WTC11 (cell line): ENCODE measurements at regions not wholly inside any gene's neighbourhood (a gene's known extent, or its start where the extent isn't known, plus 50 kb on each side); places are given as distances from the start of the nearest gene placed in this dataset.

Experiments
- ATAC-seq: fragments of 200-7000 bp; cut with Tn5 transposase; 2 replicates; pipeline ENCODE4 v1.10.0; 2021; ENCODE audit warnings: mild to moderate bottlenecking, moderate library complexity
- CTCF ChIA-PET: fragments of 300-600 bp; sonication (Branson Sonifier 250); formaldehyde crosslinking; loops from one replicate; lab custom pipeline; 2021; ENCODE audit warnings: antibody characterized with exemption; lab: Charles Lee
- POLR2A ChIA-PET: fragments of 350-600 bp; sonication (Branson Sonifier 250); formaldehyde crosslinking; loops from one replicate; lab custom pipeline; 2021; ENCODE audit warnings: antibody characterized with exemption; lab: Charles Lee
- DNase-seq: peaks from one replicate; pipeline ENCODE4 v3.0.0; 2021; ENCODE audit warnings: low spot score
- H3K27ac Mint-ChIP-seq: 2 replicates; pipeline ENCODE4 v1.8.0; 2021; ENCODE audit warnings: mixed read lengths
- H3K27me3 Mint-ChIP-seq: 2 replicates; pipeline ENCODE4 v1.8.0; 2021; ENCODE audit warnings: low read depth, mild to moderate bottlenecking, moderate library complexity, mixed read lengths
- H3K36me3 Mint-ChIP-seq: 2 replicates; pipeline ENCODE4 v1.8.0; 2021; ENCODE audit warnings: mixed read lengths
- H3K4me1 Mint-ChIP-seq: 2 replicates; pipeline ENCODE4 v1.8.0; 2022; ENCODE audit warnings: mixed read lengths
- H3K4me3 Mint-ChIP-seq: 2 replicates; pipeline ENCODE4 v1.8.0; 2021; ENCODE audit warnings: mild to moderate bottlenecking, moderate library complexity, mixed read lengths
- H3K9me3 Mint-ChIP-seq: 2 replicates; pipeline ENCODE4 v1.8.0; 2021; ENCODE audit warnings: mixed read lengths
- CBFB ChIP-seq: sonication (generic); formaldehyde crosslinking; IDR thresholded peaks from 2 replicates; pipeline ENCODE4 v1.8.1; 2022; ENCODE audit warnings: mild to moderate bottlenecking, low read depth, missing genetic modification reagents
- CREM ChIP-seq: sonication (generic); formaldehyde crosslinking; IDR thresholded peaks from 2 replicates; pipeline ENCODE4 v1.8.1; 2022; ENCODE audit warnings: mild to moderate bottlenecking, missing genetic modification reagents, moderate library complexity
- E2F1 ChIP-seq: sonication (generic); formaldehyde crosslinking; IDR thresholded peaks from 2 replicates; pipeline ENCODE4 v1.8.0; 2022; ENCODE audit warnings: mild to moderate bottlenecking, missing genetic modification reagents
- FOXK1 ChIP-seq: sonication (generic); formaldehyde crosslinking; IDR thresholded peaks from 2 replicates; pipeline ENCODE4 v1.8.0; 2022; ENCODE audit warnings: mild to moderate bottlenecking, moderate library complexity, missing genetic modification reagents
- GABPB1 ChIP-seq: sonication (generic); formaldehyde crosslinking; IDR thresholded peaks from 2 replicates; pipeline ENCODE4 v1.8.1; 2023; ENCODE audit warnings: mild to moderate bottlenecking, missing genetic modification reagents
- GRHL2 ChIP-seq: fragments of 250-450 bp; sonication (Bioruptor Pico); IDR thresholded peaks from 2 replicates; pipeline ENCODE4 v1.8.0; 2022; ENCODE audit warnings: mild to moderate bottlenecking, moderate library complexity; ENCODE audit not compliant: insufficient replicate concordance, severe bottlenecking
- HMGA2 ChIP-seq: fragments of 250-450 bp; sonication (Bioruptor Pico); IDR thresholded peaks from 2 replicates; pipeline ENCODE4 v1.4.0; 2021; ENCODE audit warnings: mild to moderate bottlenecking, moderate library complexity
- JUN ChIP-seq: sonication (generic); formaldehyde crosslinking; IDR thresholded peaks from 2 replicates; pipeline ENCODE4 v1.8.0; 2023; ENCODE audit warnings: mild to moderate bottlenecking, missing genetic modification reagents
- MXD4 ChIP-seq: fragments of 250-450 bp; sonication (Bioruptor Pico); IDR thresholded peaks from 2 replicates; pipeline ENCODE4 v1.8.0; 2021; ENCODE audit warnings: mild to moderate bottlenecking, moderate library complexity, borderline replicate concordance
- NFE2L1 ChIP-seq: sonication (generic); formaldehyde crosslinking; IDR thresholded peaks from 2 replicates; pipeline ENCODE4 v1.8.1; 2023; ENCODE audit warnings: missing genetic modification reagents
- NFYB ChIP-seq: sonication (generic); formaldehyde crosslinking; conservative IDR thresholded peaks from 2 replicates; pipeline ENCODE4 v1.8.0; 2022; ENCODE audit warnings: low read depth, missing genetic modification reagents
- NR1H2 ChIP-seq: sonication (generic); formaldehyde crosslinking; IDR thresholded peaks from 2 replicates; pipeline ENCODE4 v1.9.0; 2021; ENCODE audit warnings: mild to moderate bottlenecking, moderate library complexity, missing genetic modification reagents
- RORB ChIP-seq: fragments of 250-450 bp; sonication (Bioruptor Pico); IDR thresholded peaks from 2 replicates; pipeline ENCODE4 v1.9.0; 2021; ENCODE audit warnings: mild to moderate bottlenecking
- SP1 ChIP-seq: sonication (generic); formaldehyde crosslinking; conservative IDR thresholded peaks from 2 replicates; pipeline ENCODE4 v1.8.1; 2022; ENCODE audit warnings: missing genetic modification reagents
- TP53 ChIP-seq: sonication (generic); formaldehyde crosslinking; IDR thresholded peaks from 2 replicates; pipeline ENCODE4 v1.8.1; 2023; ENCODE audit warnings: mild to moderate bottlenecking, missing genetic modification reagents
- ZMAT4 ChIP-seq: fragments of 250-450 bp; sonication (Bioruptor Pico); IDR thresholded peaks from 2 replicates; pipeline ENCODE4 v1.9.0; 2021; ENCODE audit warnings: mild to moderate bottlenecking
- ZNF121 ChIP-seq: sonication (generic); formaldehyde crosslinking; IDR thresholded peaks from 2 replicates; pipeline ENCODE4 v1.8.0; 2023; ENCODE audit warnings: missing genetic modification reagents
- ZNF138 ChIP-seq: sonication (generic); formaldehyde crosslinking; conservative IDR thresholded peaks from 2 replicates; pipeline ENCODE4 v1.8.1; 2022; ENCODE audit warnings: mild to moderate bottlenecking, moderate library complexity, missing genetic modification reagents
- ZNF423 ChIP-seq: fragments of 250-450 bp; sonication (Bioruptor Pico); IDR thresholded peaks from 2 replicates; pipeline ENCODE4 v2.1.2; 2022; ENCODE audit warnings: mild to moderate bottlenecking, moderate library complexity
- ZNF671 ChIP-seq: fragments of 250-450 bp; sonication (Bioruptor Pico); IDR thresholded peaks from 2 replicates; pipeline ENCODE4 v1.8.0; 2021; ENCODE audit warnings: mild to moderate bottlenecking
- TF ChIP-seq, protein P1 (sequence below): sonication (generic); formaldehyde crosslinking; IDR thresholded peaks from 2 replicates; pipeline ENCODE4 v1.8.1; 2023; ENCODE audit warnings: mild to moderate bottlenecking, missing genetic modification reagents, moderate library complexity
- TF ChIP-seq, protein P2 (sequence below): sonication (generic); formaldehyde crosslinking; IDR thresholded peaks from 2 replicates; pipeline ENCODE4 v1.8.1; 2023; ENCODE audit warnings: mild to moderate bottlenecking, missing genetic modification reagents
- TF ChIP-seq, protein P3 (sequence below): sonication (generic); formaldehyde crosslinking; IDR thresholded peaks from 2 replicates; pipeline ENCODE4 v1.8.0; 2023; ENCODE audit warnings: missing genetic modification reagents
- TF ChIP-seq, protein P4 (sequence below): sonication (generic); formaldehyde crosslinking; conservative IDR thresholded peaks from 2 replicates; pipeline ENCODE4 v1.8.1; 2023; ENCODE audit warnings: mild to moderate bottlenecking, low read depth, missing genetic modification reagents, moderate library complexity
- TF ChIP-seq, protein P5 (sequence below): sonication (generic); formaldehyde crosslinking; IDR thresholded peaks from 2 replicates; pipeline ENCODE4 v1.8.0; 2022; ENCODE audit warnings: mild to moderate bottlenecking, missing genetic modification reagents

- CTCF ChIA-PET: interaction anchor here (1.4 kb wide), 1 partner anchor 8 kb away, joined by 3 read pairs; no protein-coding TSS in a partner anchor
- H3K36me3 Mint-ChIP-seq: peaks cover 11% of the 10 kb centered on the region
- no peak for TF ChIP-seq GABPB1 (CRISPR knock-in tag)
- ATAC-seq (no peak), DNase-seq (no peak)
- POLR2A ChIA-PET: no interaction called here
- peaks cover 12% of the 10 kb centered on the region; the same call in 1 of the 2 replicates for H3K4me1 Mint-ChIP-seq
- peaks cover 12% of the 10 kb centered on the region for H3K9me3 Mint-ChIP-seq
- H3K27me3 Mint-ChIP-seq: no peaks in the 10 kb centered on the region; the same call in 1 of the 2 replicates
- H3K27ac Mint-ChIP-seq: no peak overlapping the region; the same call in 1 of the 2 replicates
- H3K4me3 Mint-ChIP-seq: no peak overlapping the region
These were observed 99.0 kb upstream of the TRPC4 start for GRCh38 chr13:37968555-37968954.

- no peaks in the 10 kb centered on the region for H3K27me3 Mint-ChIP-seq
- peaks cover 3% of the 10 kb centered on the region; the same call in 1 of the 2 replicates for H3K4me1 Mint-ChIP-seq
- POLR2A ChIA-PET: no interaction called here
- DNase-seq: no peak
- CTCF ChIA-PET: no interaction called here
- peaks cover 11% of the 10 kb centered on the region for H3K36me3 Mint-ChIP-seq
- ATAC-seq: no peak
- no peak overlapping the region for H3K4me3 Mint-ChIP-seq
- H3K27ac Mint-ChIP-seq: no peak overlapping the region
- TF ChIP-seq, protein P1, sequence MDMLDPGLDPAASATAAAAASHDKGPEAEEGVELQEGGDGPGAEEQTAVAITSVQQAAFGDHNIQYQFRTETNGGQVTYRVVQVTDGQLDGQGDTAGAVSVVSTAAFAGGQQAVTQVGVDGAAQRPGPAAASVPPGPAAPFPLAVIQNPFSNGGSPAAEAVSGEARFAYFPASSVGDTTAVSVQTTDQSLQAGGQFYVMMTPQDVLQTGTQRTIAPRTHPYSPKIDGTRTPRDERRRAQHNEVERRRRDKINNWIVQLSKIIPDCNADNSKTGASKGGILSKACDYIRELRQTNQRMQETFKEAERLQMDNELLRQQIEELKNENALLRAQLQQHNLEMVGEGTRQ (CRISPR knock-in tag): no peak
- TF ChIP-seq MXD4 (CRISPR knock-in tag) (no peak), E2F1 (CRISPR knock-in tag) (no peak), ZNF138 (no peak), RORB (no peak), CBFB (CRISPR knock-in tag) (no peak), NFE2L1 (no peak), FOXK1 (CRISPR knock-in tag) (no peak), HMGA2 (no peak), ZNF121 (CRISPR knock-in tag) (no peak), GRHL2 (CRISPR knock-in tag) (no peak), NFYB (CRISPR knock-in tag) (no peak), ZMAT4 (CRISPR knock-in tag) (no peak), ZNF423 (no peak)
- TF ChIP-seq, protein P2, sequence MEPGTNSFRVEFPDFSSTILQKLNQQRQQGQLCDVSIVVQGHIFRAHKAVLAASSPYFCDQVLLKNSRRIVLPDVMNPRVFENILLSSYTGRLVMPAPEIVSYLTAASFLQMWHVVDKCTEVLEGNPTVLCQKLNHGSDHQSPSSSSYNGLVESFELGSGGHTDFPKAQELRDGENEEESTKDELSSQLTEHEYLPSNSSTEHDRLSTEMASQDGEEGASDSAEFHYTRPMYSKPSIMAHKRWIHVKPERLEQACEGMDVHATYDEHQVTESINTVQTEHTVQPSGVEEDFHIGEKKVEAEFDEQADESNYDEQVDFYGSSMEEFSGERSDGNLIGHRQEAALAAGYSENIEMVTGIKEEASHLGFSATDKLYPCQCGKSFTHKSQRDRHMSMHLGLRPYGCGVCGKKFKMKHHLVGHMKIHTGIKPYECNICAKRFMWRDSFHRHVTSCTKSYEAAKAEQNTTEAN (CRISPR knock-in tag): no peak
- TF ChIP-seq, protein P3, sequence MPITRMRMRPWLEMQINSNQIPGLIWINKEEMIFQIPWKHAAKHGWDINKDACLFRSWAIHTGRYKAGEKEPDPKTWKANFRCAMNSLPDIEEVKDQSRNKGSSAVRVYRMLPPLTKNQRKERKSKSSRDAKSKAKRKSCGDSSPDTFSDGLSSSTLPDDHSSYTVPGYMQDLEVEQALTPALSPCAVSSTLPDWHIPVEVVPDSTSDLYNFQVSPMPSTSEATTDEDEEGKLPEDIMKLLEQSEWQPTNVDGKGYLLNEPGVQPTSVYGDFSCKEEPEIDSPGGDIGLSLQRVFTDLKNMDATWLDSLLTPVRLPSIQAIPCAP (CRISPR knock-in tag): no peak
- peaks cover 15% of the 10 kb centered on the region for H3K9me3 Mint-ChIP-seq
These were observed 96.7 kb upstream of the TRPC4 start for GRCh38 chr13:37966266-37966665.

- CTCF ChIA-PET: interaction anchor here (0.6 to 1.1 kb wide), 6 partner anchors 9 to 90 kb away, joined by 3 to 4 read pairs (median 3); no protein-coding TSS in a partner anchor
- DNase-seq: no peak
- Mint-ChIP-seq H3K36me3 (no peaks in the 10 kb centered on the region), H3K4me3 (no peak overlapping the region), H3K27me3 (no peaks in the 10 kb centered on the region), H3K27ac (no peak overlapping the region), H3K4me1 (peaks cover 9% of the 10 kb centered on the region; the same call in 1 of the 2 replicates), H3K9me3 (peaks cover 9% of the 10 kb centered on the region; the same call in 1 of the 2 replicates)
- POLR2A ChIA-PET: no interaction called here
- no peak for ATAC-seq
- TF ChIP-seq, protein P4, sequence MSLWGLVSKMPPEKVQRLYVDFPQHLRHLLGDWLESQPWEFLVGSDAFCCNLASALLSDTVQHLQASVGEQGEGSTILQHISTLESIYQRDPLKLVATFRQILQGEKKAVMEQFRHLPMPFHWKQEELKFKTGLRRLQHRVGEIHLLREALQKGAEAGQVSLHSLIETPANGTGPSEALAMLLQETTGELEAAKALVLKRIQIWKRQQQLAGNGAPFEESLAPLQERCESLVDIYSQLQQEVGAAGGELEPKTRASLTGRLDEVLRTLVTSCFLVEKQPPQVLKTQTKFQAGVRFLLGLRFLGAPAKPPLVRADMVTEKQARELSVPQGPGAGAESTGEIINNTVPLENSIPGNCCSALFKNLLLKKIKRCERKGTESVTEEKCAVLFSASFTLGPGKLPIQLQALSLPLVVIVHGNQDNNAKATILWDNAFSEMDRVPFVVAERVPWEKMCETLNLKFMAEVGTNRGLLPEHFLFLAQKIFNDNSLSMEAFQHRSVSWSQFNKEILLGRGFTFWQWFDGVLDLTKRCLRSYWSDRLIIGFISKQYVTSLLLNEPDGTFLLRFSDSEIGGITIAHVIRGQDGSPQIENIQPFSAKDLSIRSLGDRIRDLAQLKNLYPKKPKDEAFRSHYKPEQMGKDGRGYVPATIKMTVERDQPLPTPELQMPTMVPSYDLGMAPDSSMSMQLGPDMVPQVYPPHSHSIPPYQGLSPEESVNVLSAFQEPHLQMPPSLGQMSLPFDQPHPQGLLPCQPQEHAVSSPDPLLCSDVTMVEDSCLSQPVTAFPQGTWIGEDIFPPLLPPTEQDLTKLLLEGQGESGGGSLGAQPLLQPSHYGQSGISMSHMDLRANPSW (CRISPR knock-in tag): no peak
- no peak for TF ChIP-seq CREM (CRISPR knock-in tag)
- no peak for TF ChIP-seq CBFB (CRISPR knock-in tag)
- no peak for TF ChIP-seq JUN (CRISPR knock-in tag)
- no peak for TF ChIP-seq SP1 (CRISPR knock-in tag)
- TF ChIP-seq, protein P5, sequence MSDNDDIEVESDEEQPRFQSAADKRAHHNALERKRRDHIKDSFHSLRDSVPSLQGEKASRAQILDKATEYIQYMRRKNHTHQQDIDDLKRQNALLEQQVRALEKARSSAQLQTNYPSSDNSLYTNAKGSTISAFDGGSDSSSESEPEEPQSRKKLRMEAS (CRISPR knock-in tag): no peak
- TF ChIP-seq ZNF671: no peak
- TF ChIP-seq NR1H2 (CRISPR knock-in tag): no peak
- TF ChIP-seq, protein P2 (CRISPR knock-in tag): no peak
- TF ChIP-seq TP53 (CRISPR knock-in tag): no peak
- TF ChIP-seq RORB: no peak
These were observed 90.9 kb upstream of the TRPC4 start for GRCh38 chr13:37960427-37960826.
